OCI-LY3 (cell line): ENCODE measurements at regions not wholly inside any gene's neighbourhood (a gene's known extent, or its start where the extent isn't known, plus 50 kb on each side); places are given as distances from the start of the nearest gene placed in this dataset.

Source experiments
- EZH2phosphoT487 ChIP-seq: fragments of 200-600 bp; shearing (Covaris generic); IDR thresholded peaks from 2 replicates; pipeline ENCODE4 v1.6.1; 2018; ENCODE audit warnings: antibody characterized with exemption, mixed run types, low read depth
- TF ChIP-seq, protein P1 (sequence below): fragments of 200-600, 300-600 bp; sonication (generic); IDR thresholded peaks from 2 replicates; pipeline ENCODE4 v1.5.1; 2014; ENCODE audit warnings: antibody characterized with exemption, low read length, low read depth

DNA sequence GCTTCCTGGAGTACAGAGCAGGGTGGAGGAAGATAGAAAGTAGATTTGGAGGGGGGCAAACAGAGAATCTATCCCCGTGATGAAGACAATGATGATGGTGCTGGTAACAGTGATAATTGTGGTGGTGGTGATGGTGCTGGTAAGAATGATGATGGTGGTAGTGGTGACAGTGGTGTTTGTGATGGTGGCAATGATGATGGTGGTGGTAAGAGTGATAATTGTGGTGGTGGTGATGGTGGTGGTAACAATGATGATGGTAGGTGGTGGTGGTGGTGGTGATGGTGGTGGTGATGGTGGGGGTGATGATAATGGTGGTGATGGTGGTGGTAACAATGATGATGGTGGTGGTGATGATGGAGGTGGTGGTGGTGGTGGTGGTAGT lies 169.8 kb downstream of the TSHZ3 start:
- TF ChIP-seq, protein P1, sequence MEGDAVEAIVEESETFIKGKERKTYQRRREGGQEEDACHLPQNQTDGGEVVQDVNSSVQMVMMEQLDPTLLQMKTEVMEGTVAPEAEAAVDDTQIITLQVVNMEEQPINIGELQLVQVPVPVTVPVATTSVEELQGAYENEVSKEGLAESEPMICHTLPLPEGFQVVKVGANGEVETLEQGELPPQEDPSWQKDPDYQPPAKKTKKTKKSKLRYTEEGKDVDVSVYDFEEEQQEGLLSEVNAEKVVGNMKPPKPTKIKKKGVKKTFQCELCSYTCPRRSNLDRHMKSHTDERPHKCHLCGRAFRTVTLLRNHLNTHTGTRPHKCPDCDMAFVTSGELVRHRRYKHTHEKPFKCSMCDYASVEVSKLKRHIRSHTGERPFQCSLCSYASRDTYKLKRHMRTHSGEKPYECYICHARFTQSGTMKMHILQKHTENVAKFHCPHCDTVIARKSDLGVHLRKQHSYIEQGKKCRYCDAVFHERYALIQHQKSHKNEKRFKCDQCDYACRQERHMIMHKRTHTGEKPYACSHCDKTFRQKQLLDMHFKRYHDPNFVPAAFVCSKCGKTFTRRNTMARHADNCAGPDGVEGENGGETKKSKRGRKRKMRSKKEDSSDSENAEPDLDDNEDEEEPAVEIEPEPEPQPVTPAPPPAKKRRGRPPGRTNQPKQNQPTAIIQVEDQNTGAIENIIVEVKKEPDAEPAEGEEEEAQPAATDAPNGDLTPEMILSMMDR = no peak
- TF ChIP-seq EZH2phosphoT487 = no peak
